Pancreas (tissue), 10 donors: ENCODE measurements at regions not wholly inside any gene's neighbourhood (a gene's known extent, or its start where the extent isn't known, plus 50 kb on each side); places are given as distances from the start of the nearest gene placed in this dataset.

Experiments used
- ATAC-seq, 4 donors: fragments of 200-7000 bp; cut with Tn5 transposase; one replicate each; pipeline versions ENCODE4 v1.8.0 to v1.9.1; 2020; ENCODE audit warnings: mild to moderate bottlenecking in 4 of 4, moderate library complexity in 4 of 4
- DNase-seq, 6 donors: peaks; one replicate each; pipeline ENCODE4 v3.0.0-alpha.2; 2020
- FAIRE-seq: peaks from 2 replicates; lab custom pipeline; 2012; peaks lifted over from hg19 to GRCh38; lab: Jason Lieb, UNC
- H3K27ac ChIP-seq, 4 donors: fragments of 200-600 bp; sonication (generic); 1 replicate in 3 of 4; 2 replicates in 1 of 4; pipeline versions ENCODE4 v1.5.0 to v1.8.0; 2020
- H3K27me3 ChIP-seq, 4 donors: fragments of 200-600 bp; one replicate each; pipeline ENCODE4 v1.8.0; 2021
- H3K36me3 ChIP-seq, 3 donors: fragments of 200-600 bp; sonication (generic) in 1 of 3; one replicate each; pipeline versions ENCODE4 v1.5.0 to v1.8.0; 2020 to 2021
- H3K4me1 ChIP-seq, 3 donors: fragments of 200-600 bp; one replicate each; pipeline ENCODE4 v1.8.0; 2021
- H3K4me3 ChIP-seq, 4 donors: fragments of 200-600 bp; sonication (generic) in 2 of 4; one replicate each; pipeline versions ENCODE4 v1.5.0 to v1.8.0; 2020 to 2021
- H3K9me3 ChIP-seq, 4 donors: fragments of 200-600 bp; one replicate each; pipeline ENCODE4 v1.8.0; 2021
- WGBS, 2 donors: extraction: QIAGEN DNeasy Blood & Tissue Kit; methylation state at CpG; one replicate each; pipeline ENCODE4 v1.1.7; 2013; 5-methylcytosine and 5-hydroxymethylcytosine counted together
- intact Hi-C, 3 donors: fragments of 100-400 bp; cut with DNase I; formaldehyde crosslinking; loops; one replicate each; pipeline versions ENCODE4 v1.11.1 to v1.14.2; 2022
- TF ChIP-seq, protein P1 (sequence below), 4 donors: fragments of 200-600 bp; sonication (generic) in 3 of 4; IDR thresholded peaks; one replicate each; pipeline versions ENCODE4 v1.5.0 to v1.8.0; 2021; ENCODE audit warnings: antibody characterized with exemption in 4 of 4
- donor health status: healthy with polysubstance abuse.
- donor health status: DM: no; HTN: no; CAD: no; lungs with moderate emphysema.
- donor health status: DM: no; HTN: no; CAD: no.
- donor health status: control.
- donor health status: control.
- donor health status: Bipolar disorder and iron deficiency.
- donor health status: DM: yes; HTN: yes; CAD: no.
- donor health status: DM: no; HTN: no; CAD: no.
- donor health status: DM: no; HTN: no; CAD: no.
- donor health status: DM: yes; HTN: yes; CAD: no.

DNA sequence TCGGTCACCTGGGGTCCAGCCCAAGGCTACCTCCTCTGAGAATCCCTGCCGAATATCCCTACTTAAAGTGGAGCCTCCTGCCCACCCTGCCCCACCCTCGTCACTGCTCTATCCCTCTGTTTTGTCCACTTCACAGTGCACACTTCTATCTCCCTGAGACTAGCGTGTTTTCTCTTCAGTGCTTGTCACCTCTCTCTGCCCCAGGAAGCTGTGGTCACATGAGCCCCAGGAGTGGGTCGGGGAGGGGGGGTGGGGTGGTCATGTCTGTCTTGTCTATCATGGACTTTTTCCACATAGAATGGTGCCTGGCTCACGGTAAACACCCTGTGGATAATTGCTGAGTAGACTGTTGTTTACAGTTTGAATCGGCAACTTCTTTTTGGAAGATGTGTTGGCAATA is 673.6 kb downstream of the PTPRU start:
- FAIRE-seq (no peak), DNase-seq (no peak), ATAC-seq (no peak)
- Histone ChIP-seq H3K27ac (no peak overlapping the region), H3K4me3 (no peak overlapping the region), H3K9me3 (no peaks in the 10 kb centered on the region), H3K27me3 (peaks cover 0 to 4% (median 0%) of the 10 kb centered on the region in 4 donors), H3K36me3 (no peaks in the 10 kb centered on the region), H3K4me1 (no peaks in the 10 kb centered on the region)
- TF ChIP-seq, protein P1, sequence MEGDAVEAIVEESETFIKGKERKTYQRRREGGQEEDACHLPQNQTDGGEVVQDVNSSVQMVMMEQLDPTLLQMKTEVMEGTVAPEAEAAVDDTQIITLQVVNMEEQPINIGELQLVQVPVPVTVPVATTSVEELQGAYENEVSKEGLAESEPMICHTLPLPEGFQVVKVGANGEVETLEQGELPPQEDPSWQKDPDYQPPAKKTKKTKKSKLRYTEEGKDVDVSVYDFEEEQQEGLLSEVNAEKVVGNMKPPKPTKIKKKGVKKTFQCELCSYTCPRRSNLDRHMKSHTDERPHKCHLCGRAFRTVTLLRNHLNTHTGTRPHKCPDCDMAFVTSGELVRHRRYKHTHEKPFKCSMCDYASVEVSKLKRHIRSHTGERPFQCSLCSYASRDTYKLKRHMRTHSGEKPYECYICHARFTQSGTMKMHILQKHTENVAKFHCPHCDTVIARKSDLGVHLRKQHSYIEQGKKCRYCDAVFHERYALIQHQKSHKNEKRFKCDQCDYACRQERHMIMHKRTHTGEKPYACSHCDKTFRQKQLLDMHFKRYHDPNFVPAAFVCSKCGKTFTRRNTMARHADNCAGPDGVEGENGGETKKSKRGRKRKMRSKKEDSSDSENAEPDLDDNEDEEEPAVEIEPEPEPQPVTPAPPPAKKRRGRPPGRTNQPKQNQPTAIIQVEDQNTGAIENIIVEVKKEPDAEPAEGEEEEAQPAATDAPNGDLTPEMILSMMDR (IDR thresholded peaks at IDR 0.05): no peak
- 35% methylated on average over 7 of the region's 7 CpGs for WGBS, 2 donors
- intact Hi-C loops: no loop called here

DNA sequence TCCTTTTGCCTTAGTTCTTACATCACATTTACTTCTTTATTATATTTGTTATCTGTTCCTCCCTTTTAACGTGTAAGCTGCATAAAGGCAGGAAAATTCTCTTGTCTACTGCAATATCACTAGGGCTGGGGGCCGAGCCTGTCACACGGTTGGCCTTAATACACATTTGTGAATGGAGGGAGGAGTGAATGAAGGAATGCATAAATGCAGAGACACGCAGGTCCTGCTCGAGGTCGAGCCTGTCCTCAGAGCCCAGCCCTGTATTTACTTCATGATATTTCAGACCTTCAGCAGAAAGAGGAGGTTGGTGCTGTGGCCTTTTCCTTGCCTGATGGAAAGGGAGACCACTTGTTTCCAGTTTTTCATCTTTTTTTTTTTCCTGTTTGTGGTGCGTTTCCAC is 671.3 kb downstream of the PTPRU start:
- FAIRE-seq (no peak), DNase-seq (no peak), ATAC-seq (no peak)
- Histone ChIP-seq H3K4me1 (no peaks in the 10 kb centered on the region), H3K36me3 (no peaks in the 10 kb centered on the region), H3K9me3 (no peaks in the 10 kb centered on the region), H3K27me3 (peaks cover 0 to 4% (median 1%) of the 10 kb centered on the region in 4 donors), H3K4me3 (no peak overlapping the region), H3K27ac (no peak overlapping the region)
- TF ChIP-seq, protein P1 (IDR thresholded peaks at IDR 0.05): no peak
- intact Hi-C loops: no loop called here
- 57 to 60% methylated on average over 7 of the region's 7 CpGs for WGBS, 2 donors

DNA sequence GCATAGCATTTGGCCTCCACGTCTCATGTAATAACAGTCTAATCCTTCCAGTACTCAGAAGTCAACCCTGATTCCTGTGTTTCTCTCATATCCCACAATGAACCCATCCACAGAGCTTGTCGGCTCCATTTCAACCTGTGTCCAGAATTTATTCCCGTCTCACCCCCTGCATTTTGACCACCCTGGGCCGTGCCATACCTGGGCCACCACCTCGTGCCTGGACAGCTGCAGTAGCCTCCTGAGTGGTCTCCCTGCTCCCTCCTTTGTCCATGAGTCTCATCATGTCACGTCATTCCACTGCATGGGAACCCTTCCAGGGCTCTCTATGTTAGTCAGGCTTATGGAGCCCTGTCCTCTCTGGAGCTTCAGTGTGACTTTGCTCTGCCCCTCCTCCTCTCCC is 670.6 kb downstream of the PTPRU start:
- Histone ChIP-seq H3K4me1 (no peaks in the 10 kb centered on the region), H3K27ac (no peak overlapping the region), H3K9me3 (no peaks in the 10 kb centered on the region), H3K27me3 (peaks cover 0 to 4% (median 1%) of the 10 kb centered on the region in 4 donors), H3K4me3 (no peak overlapping the region), H3K36me3 (no peaks in the 10 kb centered on the region)
- intact Hi-C loops: no loop called here
- no peak for ATAC-seq
- WGBS, 2 donors: 68 to 80% methylated on average over 6 of the region's 6 CpGs
- no peak for DNase-seq
- TF ChIP-seq, protein P1 (IDR thresholded peaks at IDR 0.05): no peak
- no peak for FAIRE-seq

DNA sequence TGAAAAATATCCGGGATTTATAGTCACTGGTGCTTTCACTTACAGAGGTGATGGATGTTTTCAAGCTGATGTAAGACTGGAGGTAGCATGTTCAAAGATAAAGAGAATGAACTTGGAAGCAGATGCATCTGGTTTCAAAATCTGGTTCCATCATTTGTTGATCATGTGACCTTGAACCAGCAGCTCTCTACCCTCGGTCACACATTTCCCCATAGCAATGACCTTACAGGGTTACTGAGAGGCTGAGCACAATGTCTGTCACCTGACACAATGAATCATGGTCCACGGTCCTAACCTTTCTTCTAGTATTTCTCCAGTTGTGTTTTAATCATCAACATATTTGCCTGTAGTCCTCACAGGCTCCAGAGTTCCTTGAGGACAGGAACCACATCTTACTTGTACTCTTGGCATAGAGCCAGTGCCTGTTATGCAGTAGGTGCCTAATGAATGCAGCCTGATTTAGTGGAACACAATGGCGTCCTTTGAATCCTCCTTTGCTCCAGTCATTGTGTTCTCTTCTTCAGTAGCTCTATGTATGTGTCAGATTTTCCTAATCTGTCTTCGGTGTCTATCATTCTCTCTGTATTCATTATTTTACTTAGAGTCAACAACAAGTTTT is 667.3 kb downstream of the PTPRU start:
- TF ChIP-seq, protein P1 (IDR thresholded peaks at IDR 0.05): no peak
- 50 to 64% methylated on average over 5 of the region's 5 CpGs for WGBS, 2 donors
- Histone ChIP-seq H3K36me3 (no peaks in the 10 kb centered on the region), H3K9me3 (no peaks in the 10 kb centered on the region), H3K4me3 (no peak overlapping the region), H3K27ac (no peak overlapping the region), H3K4me1 (no peaks in the 10 kb centered on the region), H3K27me3 (peaks cover 0 to 2% (median 0%) of the 10 kb centered on the region in 4 donors)
- intact Hi-C loops: no loop called here
- DNase-seq (no peak), ATAC-seq (no peak), FAIRE-seq (no peak)

DNA sequence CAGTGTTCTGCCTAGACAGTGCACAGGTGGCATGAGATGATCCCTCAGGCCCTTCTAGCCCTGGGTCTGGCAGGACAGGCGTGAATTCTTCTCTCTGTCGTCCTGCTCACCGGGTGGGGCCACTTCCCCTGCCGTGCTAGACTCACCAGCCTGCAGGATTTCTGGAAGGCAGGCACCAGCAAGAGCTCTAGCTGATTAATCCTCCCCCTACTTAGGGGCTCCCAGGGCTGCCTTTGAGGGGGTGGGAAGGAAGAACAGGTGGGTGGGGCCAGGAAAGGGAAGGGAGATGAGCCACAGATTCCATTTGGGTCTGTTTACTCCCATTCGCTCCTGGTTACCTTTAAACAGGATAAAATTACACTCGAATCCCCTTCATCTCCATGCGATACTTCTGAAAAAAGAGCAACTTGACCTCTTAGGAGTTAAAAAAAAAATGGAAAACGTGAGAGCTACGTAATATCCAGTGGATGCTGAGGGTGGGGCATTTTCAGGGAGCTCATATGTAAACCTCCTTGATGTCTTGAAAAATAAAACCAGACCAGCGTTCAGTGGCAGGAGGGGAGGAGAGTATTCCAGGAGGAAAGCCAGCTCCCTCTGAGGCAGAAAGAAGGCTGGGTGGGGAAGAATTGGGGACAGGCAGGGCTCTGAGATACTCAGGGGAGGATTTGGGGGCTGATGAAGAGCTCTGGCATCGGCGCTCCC is 665.5 kb downstream of the PTPRU start:
- 21 to 23% methylated on average over 12 of the region's 12 CpGs for WGBS, 2 donors
- TF ChIP-seq, protein P1 (IDR thresholded peaks at IDR 0.05): no peak
- Histone ChIP-seq H3K4me1 (no peaks in the 10 kb centered on the region), H3K27ac (no peak overlapping the region), H3K27me3 (peaks cover 0 to 2% (median 0%) of the 10 kb centered on the region in 4 donors), H3K36me3 (no peaks in the 10 kb centered on the region), H3K4me3 (no peak overlapping the region), H3K9me3 (no peaks in the 10 kb centered on the region)
- ATAC-seq: no peak
- DNase-seq: no peak
- no peak for FAIRE-seq
- intact Hi-C loops: no loop called here
